ENCODE measurements at regions not wholly inside any gene's neighbourhood (a gene's known extent, or its start where the extent isn't known, plus 50 kb on each side); places are given as distances from the start of the nearest gene placed in this dataset.

GRCh38 chr1:157412308-157412707 lies 140.0 kb downstream of the FCRL5 start:
- H3K9me3 ChIP-seq = no peaks in the 10 kb centered on the region
- H3K4me1 ChIP-seq (ENCODE audit: low read depth) = no peaks in the 10 kb centered on the region
- intact Hi-C loops (cut with DNase I, micrococcal nuclease) = no loop called here
- peak; percentile 33 for ATAC-seq
- H3K36me3 ChIP-seq (ENCODE audit: low read depth) = no peaks in the 10 kb centered on the region
- H3K4me3 ChIP-seq = no peak overlapping the region
- no peak for DNase-seq
- TF ChIP-seq CTCF (IDR thresholded peaks at IDR 0.05) = no peak

GRCh38 chr1:157411769-157412168 lies 140.5 kb downstream of the FCRL5 start:
- H3K9me3 ChIP-seq = no peaks in the 10 kb centered on the region
- TF ChIP-seq CTCF (IDR thresholded peaks at IDR 0.05) = no peak
- no peaks in the 10 kb centered on the region for H3K36me3 ChIP-seq (ENCODE audit: low read depth)
- no peak overlapping the region for H3K4me3 ChIP-seq
- peak; percentile 55 for ATAC-seq
- no peaks in the 10 kb centered on the region for H3K4me1 ChIP-seq (ENCODE audit: low read depth)
- intact Hi-C loops (cut with DNase I, micrococcal nuclease) = no loop called here
- DNase-seq = no peak

GRCh38 chr1:157411064-157411463 lies 141.3 kb downstream of the FCRL5 start:
- TF ChIP-seq CTCF (IDR thresholded peaks at IDR 0.05) = no peak
- H3K36me3 ChIP-seq (ENCODE audit: low read depth) = no peaks in the 10 kb centered on the region
- ATAC-seq = no peak
- no peak for DNase-seq
- H3K4me1 ChIP-seq (ENCODE audit: low read depth) = no peaks in the 10 kb centered on the region
- no peak overlapping the region for H3K4me3 ChIP-seq
- no peaks in the 10 kb centered on the region for H3K9me3 ChIP-seq
- intact Hi-C loops (cut with DNase I, micrococcal nuclease) = no loop called here

GRCh38 chr1:157410457-157410856 lies 141.9 kb downstream of the FCRL5 start:
- intact Hi-C loops (cut with DNase I, micrococcal nuclease) = no loop called here
- DNase-seq = no peak
- no peak for ATAC-seq

GRCh38 chr1:157409927-157410326 lies 142.4 kb downstream of the FCRL5 start:
- intact Hi-C loops (cut with DNase I, micrococcal nuclease) = no loop called here
- H3K4me1 ChIP-seq (ENCODE audit: low read depth) = no peaks in the 10 kb centered on the region
- ATAC-seq = no peak
- no peak for DNase-seq
- H3K4me3 ChIP-seq = no peak overlapping the region
- no peaks in the 10 kb centered on the region for H3K36me3 ChIP-seq (ENCODE audit: low read depth)
- no peaks in the 10 kb centered on the region for H3K9me3 ChIP-seq
- TF ChIP-seq CTCF (IDR thresholded peaks at IDR 0.05) = no peak

More at GRCh38 chr1:157410457-157410856, 141.9 kb downstream of the FCRL5 start:
- H3K4me1 ChIP-seq (ENCODE audit: low read depth) = no peaks in the 10 kb centered on the region
- no peaks in the 10 kb centered on the region for H3K36me3 ChIP-seq (ENCODE audit: low read depth)
- no peaks in the 10 kb centered on the region for H3K9me3 ChIP-seq
- H3K4me3 ChIP-seq = no peak overlapping the region
- TF ChIP-seq CTCF (IDR thresholded peaks at IDR 0.05) = no peak

- TF ChIP-seq CTCF (IDR thresholded peaks at IDR 0.05) = no peak
- no peak for DNase-seq
- intact Hi-C loops (cut with DNase I, micrococcal nuclease) = no loop called here
- Histone ChIP-seq H3K36me3 (ENCODE audit: low read depth) (no peaks in the 10 kb centered on the region), H3K4me1 (ENCODE audit: low read depth) (no peaks in the 10 kb centered on the region), H3K9me3 (no peaks in the 10 kb centered on the region), H3K4me3 (no peak overlapping the region)
- ATAC-seq = no peak
Measured at GRCh38 chr1:157407917-157408525, 144.3 kb downstream of the FCRL5 start.
